Gastroesophageal sphincter (tissue), 4 donors: ENCODE measurements at regions not wholly inside any gene's neighbourhood (a gene's known extent, or its start where the extent isn't known, plus 50 kb on each side); places are given as distances from the start of the nearest gene placed in this dataset.

Experiments
- ATAC-seq: fragments of 150-250 bp; one replicate; pipeline ENCODE4 v1.9.1; 2016; ENCODE audit warnings: mild to moderate bottlenecking, moderate library complexity
- H3K27ac ChIP-seq, 4 donors: fragments of 200-600 bp; sonication (generic) in 3 of 4; 1 replicate in 3 of 4; 2 replicates in 1 of 4; pipeline ENCODE4 v1.5.1; 2016 to 2019
- H3K27me3 ChIP-seq: fragments of 200-600 bp; sonication (generic); one replicate; pipeline ENCODE4 v1.5.1; 2019
- H3K36me3 ChIP-seq, 2 donors: fragments of 200-600 bp; sonication (generic); one replicate each; pipeline ENCODE4 v1.5.1; 2019; ENCODE audit warnings: control low read depth in 1 of 2
- H3K4me1 ChIP-seq, 3 donors: fragments of 200-600 bp; sonication (generic); 1 replicate in 2 of 3; 2 replicates in 1 of 3; pipeline ENCODE4 v1.5.1; 2016 to 2019; ENCODE audit warnings: control low read depth in 2 of 3
- H3K4me3 ChIP-seq, 2 donors: fragments of 200-600 bp; sonication (generic); one replicate each; pipeline ENCODE4 v1.5.1; 2019; ENCODE audit warnings: mild to moderate bottlenecking in 1 of 2, moderate library complexity in 1 of 2
- H3K9me3 ChIP-seq, 3 donors: fragments of 200-600 bp; sonication (generic); one replicate each; pipeline ENCODE4 v1.5.1; 2017 to 2019; ENCODE audit warnings: control low read depth in 2 of 3
- EP300 ChIP-seq: sonication (generic); formaldehyde crosslinking; IDR thresholded peaks from one replicate; pipeline ENCODE4 v1.6.1; 2017; ENCODE audit warnings: antibody characterized with exemption, mild to moderate bottlenecking
- POLR2A ChIP-seq, 2 donors: fragments of 450-650 bp; IDR thresholded peaks; one replicate each; pipeline ENCODE4 v1.6.1; 2017; ENCODE audit warnings: antibody characterized with exemption in 2 of 2, mild to moderate bottlenecking in 2 of 2, moderate library complexity in 1 of 2
- POLR2AphosphoS5 ChIP-seq: sonication (generic); formaldehyde crosslinking; IDR thresholded peaks from one replicate; pipeline ENCODE4 v1.6.1; 2017; ENCODE audit warnings: antibody characterized with exemption
- WGBS, 2 donors: methylation state at CpG; one replicate each; pipeline ENCODE4 v1.1.5; 2018; ENCODE audit warnings: low coverage in 1 of 2; 5-methylcytosine and 5-hydroxymethylcytosine counted together
- TF ChIP-seq, protein P1 (sequence below), 4 experiments: fragments of 200-600 bp in 2 of 4; fragments of 450-650 bp in 2 of 4; sonication (generic) in 1 of 4; IDR thresholded peaks; one replicate each; pipeline ENCODE4 v1.5.1; 2017 to 2019; ENCODE audit warnings: antibody characterized with exemption in 4 of 4, mild to moderate bottlenecking in 2 of 4, moderate library complexity in 2 of 4

GRCh38 chr12:16437281-16437816 lies 89.9 kb downstream of the MGST1 start:
- H3K4me3 ChIP-seq, result no peak overlapping the region
- H3K27ac ChIP-seq, result no peak overlapping the region
- no peak for ATAC-seq
- TF ChIP-seq, protein P1, sequence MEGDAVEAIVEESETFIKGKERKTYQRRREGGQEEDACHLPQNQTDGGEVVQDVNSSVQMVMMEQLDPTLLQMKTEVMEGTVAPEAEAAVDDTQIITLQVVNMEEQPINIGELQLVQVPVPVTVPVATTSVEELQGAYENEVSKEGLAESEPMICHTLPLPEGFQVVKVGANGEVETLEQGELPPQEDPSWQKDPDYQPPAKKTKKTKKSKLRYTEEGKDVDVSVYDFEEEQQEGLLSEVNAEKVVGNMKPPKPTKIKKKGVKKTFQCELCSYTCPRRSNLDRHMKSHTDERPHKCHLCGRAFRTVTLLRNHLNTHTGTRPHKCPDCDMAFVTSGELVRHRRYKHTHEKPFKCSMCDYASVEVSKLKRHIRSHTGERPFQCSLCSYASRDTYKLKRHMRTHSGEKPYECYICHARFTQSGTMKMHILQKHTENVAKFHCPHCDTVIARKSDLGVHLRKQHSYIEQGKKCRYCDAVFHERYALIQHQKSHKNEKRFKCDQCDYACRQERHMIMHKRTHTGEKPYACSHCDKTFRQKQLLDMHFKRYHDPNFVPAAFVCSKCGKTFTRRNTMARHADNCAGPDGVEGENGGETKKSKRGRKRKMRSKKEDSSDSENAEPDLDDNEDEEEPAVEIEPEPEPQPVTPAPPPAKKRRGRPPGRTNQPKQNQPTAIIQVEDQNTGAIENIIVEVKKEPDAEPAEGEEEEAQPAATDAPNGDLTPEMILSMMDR (IDR thresholded peaks at IDR 0.05), result no peak
- TF ChIP-seq EP300 (no peak), POLR2A (IDR thresholded peaks at IDR 0.05) (no peak), POLR2AphosphoS5 (no peak)
- H3K36me3 ChIP-seq, result no peaks in the 10 kb centered on the region
- H3K27me3 ChIP-seq, result no peaks in the 10 kb centered on the region
- H3K9me3 ChIP-seq, result peaks cover 0 to 8% (median 0%) of the 10 kb centered on the region in 3 donors
- H3K4me1 ChIP-seq, result no peaks in the 10 kb centered on the region
- WGBS, 2 donors, result 49 to 63% methylated on average over 3 to 4 of the region's 5 CpGs

DNA sequence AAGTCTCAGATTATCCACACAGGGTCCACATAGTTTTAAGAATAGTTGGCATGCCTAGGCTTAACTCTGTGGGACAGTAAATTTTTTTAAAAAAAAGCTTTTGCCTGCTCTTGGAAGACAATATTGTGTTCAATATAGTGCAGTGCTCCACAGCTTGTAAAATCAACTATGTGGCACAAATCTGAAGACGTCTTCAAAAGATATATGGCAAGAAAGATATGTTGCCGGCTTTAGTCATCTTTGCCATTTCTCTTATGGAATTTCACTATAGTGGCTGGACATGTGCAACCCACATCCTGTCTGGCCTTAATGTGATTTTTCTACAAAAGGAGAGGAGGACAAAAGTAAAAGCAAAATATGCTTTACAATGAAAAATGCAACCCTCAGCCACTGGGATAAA lies 90.5 kb downstream of the MGST1 start:
- 71 to 83% methylated on average over 2 of the region's 2 CpGs for WGBS, 2 donors
- H3K27ac ChIP-seq, result no peak overlapping the region

GRCh38 chr12:16449459-16449858 lies 102.0 kb downstream of the MGST1 start:
- TF ChIP-seq EP300 (no peak), POLR2A (IDR thresholded peaks at IDR 0.05) (no peak), POLR2AphosphoS5 (no peak)
- TF ChIP-seq, protein P1 (IDR thresholded peaks at IDR 0.05), result no peak
- Histone ChIP-seq H3K36me3 (no peaks in the 10 kb centered on the region), H3K4me1 (no peaks in the 10 kb centered on the region), H3K27me3 (no peaks in the 10 kb centered on the region), H3K4me3 (no peak overlapping the region), H3K27ac (no peak overlapping the region), H3K9me3 (no peaks in the 10 kb centered on the region)
- no peak for ATAC-seq
- WGBS, 2 donors, result 76 to 87% methylated on average over 2 of the region's 2 CpGs

More for the DNA sequence above, 90.5 kb downstream of the MGST1 start:
- ATAC-seq, result no peak
- Histone ChIP-seq H3K36me3 (no peaks in the 10 kb centered on the region), H3K27me3 (no peaks in the 10 kb centered on the region), H3K9me3 (peaks cover 0 to 11% (median 0%) of the 10 kb centered on the region in 3 donors), H3K4me1 (no peaks in the 10 kb centered on the region), H3K4me3 (no peak overlapping the region)
- TF ChIP-seq POLR2A (IDR thresholded peaks at IDR 0.05) (no peak), EP300 (no peak), POLR2AphosphoS5 (no peak)
- TF ChIP-seq, protein P1 (IDR thresholded peaks at IDR 0.05), result no peak

DNA sequence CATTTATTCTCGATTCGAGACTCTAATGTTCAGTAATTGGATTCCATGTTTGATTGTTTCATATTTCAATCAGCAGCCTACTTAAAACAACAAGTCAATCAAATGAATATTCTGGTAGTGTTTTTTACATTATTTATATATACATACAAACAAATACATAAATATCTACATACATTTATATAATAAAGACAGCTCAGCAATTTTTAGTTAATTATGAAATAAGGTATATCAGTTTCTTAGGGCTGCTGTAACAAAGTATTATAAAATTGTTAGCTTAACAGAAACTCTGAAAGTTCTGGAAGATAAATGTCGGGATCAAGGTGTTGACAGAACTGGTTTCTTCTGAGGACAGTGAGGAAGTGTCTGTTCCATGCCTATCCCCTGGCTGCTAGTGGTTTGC lies 105.9 kb downstream of the MGST1 start:
- Histone ChIP-seq H3K36me3 (no peaks in the 10 kb centered on the region), H3K9me3 (no peaks in the 10 kb centered on the region), H3K27ac (no peak overlapping the region), H3K4me1 (no peaks in the 10 kb centered on the region), H3K4me3 (no peak overlapping the region), H3K27me3 (no peaks in the 10 kb centered on the region)
- 51 to 56% methylated on average over 3 of the region's 3 CpGs for WGBS, 2 donors
- ATAC-seq, result no peak
- TF ChIP-seq, protein P1 (IDR thresholded peaks at IDR 0.05), result no peak
- TF ChIP-seq POLR2A (IDR thresholded peaks at IDR 0.05), result no peak
- no peak for TF ChIP-seq EP300
- TF ChIP-seq POLR2AphosphoS5, result no peak

DNA sequence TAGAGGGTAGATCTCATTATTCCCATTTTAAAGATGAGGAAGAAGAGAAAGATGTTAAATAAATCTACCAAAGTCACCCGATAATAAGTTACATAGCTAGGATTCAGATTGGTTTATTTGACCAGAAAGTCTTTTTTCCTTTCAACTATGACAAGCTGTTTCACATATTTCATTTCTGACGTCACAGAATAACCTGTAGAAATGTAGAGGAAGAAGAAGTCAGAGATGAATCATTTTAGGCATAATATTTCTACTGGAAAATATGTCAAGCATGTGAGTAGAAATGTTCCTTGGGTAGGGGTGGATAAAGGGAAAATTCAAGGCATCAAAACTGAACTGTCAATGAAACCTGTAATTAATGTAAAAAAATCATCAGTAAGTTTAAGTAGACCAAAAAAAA lies 107.0 kb downstream of the MGST1 start:
- no peaks in the 10 kb centered on the region for H3K4me1 ChIP-seq
- no peak overlapping the region for H3K27ac ChIP-seq
- WGBS, 2 donors, result 57 to 69% methylated on average over 2 of the region's 2 CpGs
- no peak for ATAC-seq
- no peak for TF ChIP-seq EP300
- no peak for TF ChIP-seq POLR2A (IDR thresholded peaks at IDR 0.05)
- TF ChIP-seq, protein P1 (IDR thresholded peaks at IDR 0.05), result no peak
- no peak for TF ChIP-seq POLR2AphosphoS5
- H3K9me3 ChIP-seq, result no peaks in the 10 kb centered on the region
- H3K27me3 ChIP-seq, result no peaks in the 10 kb centered on the region
- H3K36me3 ChIP-seq, result no peaks in the 10 kb centered on the region
- H3K4me3 ChIP-seq, result no peak overlapping the region
